ENCODE measurements at regions not wholly inside any gene's neighbourhood (a gene's known extent, or its start where the extent isn't known, plus 50 kb on each side); places are given as distances from the start of the nearest gene placed in this dataset.
"Not testable (repeated sequence)": the region's sequence is repeated elsewhere in the genome, so short reads cannot be mapped to it uniquely, and the experiment has no call there.

- H3K36me3 ChIP-seq (ENCODE audit: low read length); H3K9ac ChIP-seq (ENCODE audit: low read length); H3K27me3 ChIP-seq (ENCODE audit: low read length); H3K9me3 ChIP-seq (ENCODE audit: insufficient read depth, low read length); H3K4me2 ChIP-seq (ENCODE audit: low read depth, low read length, poor library complexity, severe bottlenecking); H3K27ac ChIP-seq (ENCODE audit: low read depth, low read length); H3F3A ChIP-seq (ENCODE audit: insufficient read depth); H4K20me1 ChIP-seq (ENCODE audit: low read depth, low read length); H3K4me3 ChIP-seq (ENCODE audit: insufficient read depth, low read length, poor library complexity, severe bottlenecking); H3K79me2 ChIP-seq (ENCODE audit: insufficient read depth, low read length); H2AFZ ChIP-seq (ENCODE audit: low read depth, low read length, severe bottlenecking); H3K9me2 ChIP-seq (replicated peaks; ENCODE audit: insufficient read depth, low read length): not testable (repeated sequence)
Measured at GRCh38 chr16:29355339-29356059, 51.0 kb downstream of the NPIPB11 start.

- H4K20me1 ChIP-seq (ENCODE audit: low read depth, low read length); H3K9me2 ChIP-seq (replicated peaks; ENCODE audit: insufficient read depth, low read length); H3K9me3 ChIP-seq (ENCODE audit: insufficient read depth, low read length); H3K4me3 ChIP-seq (ENCODE audit: insufficient read depth, low read length, poor library complexity, severe bottlenecking); H3K4me2 ChIP-seq (ENCODE audit: low read depth, low read length, poor library complexity, severe bottlenecking); H3K27me3 ChIP-seq (ENCODE audit: low read length); H2AFZ ChIP-seq (ENCODE audit: low read depth, low read length, severe bottlenecking); H3F3A ChIP-seq (ENCODE audit: insufficient read depth); H3K79me2 ChIP-seq (ENCODE audit: insufficient read depth, low read length); H3K9ac ChIP-seq (ENCODE audit: low read length); H3K36me3 ChIP-seq (ENCODE audit: low read length); H3K27ac ChIP-seq (ENCODE audit: low read depth, low read length): not testable (repeated sequence)
Measured at GRCh38 chr16:29354449-29354848, 52.1 kb downstream of the NPIPB11 start.

GRCh38 chr16:29352617-29352999 lies 53.9 kb downstream of the NPIPB11 start:
- not testable (repeated sequence) for H3K9ac ChIP-seq (ENCODE audit: low read length); H3K27ac ChIP-seq (ENCODE audit: low read depth, low read length); H3K9me3 ChIP-seq (ENCODE audit: insufficient read depth, low read length); H3K27me3 ChIP-seq (ENCODE audit: low read length); H3K36me3 ChIP-seq (ENCODE audit: low read length); H3K9me2 ChIP-seq (replicated peaks; ENCODE audit: insufficient read depth, low read length); H3K4me2 ChIP-seq (ENCODE audit: low read depth, low read length, poor library complexity, severe bottlenecking); H4K20me1 ChIP-seq (ENCODE audit: low read depth, low read length); H3K79me2 ChIP-seq (ENCODE audit: insufficient read depth, low read length); H3F3A ChIP-seq (ENCODE audit: insufficient read depth); H2AFZ ChIP-seq (ENCODE audit: low read depth, low read length, severe bottlenecking); H3K4me3 ChIP-seq (ENCODE audit: insufficient read depth, low read length, poor library complexity, severe bottlenecking)

GRCh38 chr16:29351970-29352616 lies 54.4 kb downstream of the NPIPB11 start:
- H3K27me3 ChIP-seq (ENCODE audit: low read length); H2AFZ ChIP-seq (ENCODE audit: low read depth, low read length, severe bottlenecking); H3K9ac ChIP-seq (ENCODE audit: low read length); H3K4me3 ChIP-seq (ENCODE audit: insufficient read depth, low read length, poor library complexity, severe bottlenecking); H3F3A ChIP-seq (ENCODE audit: insufficient read depth); H3K79me2 ChIP-seq (ENCODE audit: insufficient read depth, low read length); H3K4me2 ChIP-seq (ENCODE audit: low read depth, low read length, poor library complexity, severe bottlenecking); H3K9me3 ChIP-seq (ENCODE audit: insufficient read depth, low read length); H3K27ac ChIP-seq (ENCODE audit: low read depth, low read length); H4K20me1 ChIP-seq (ENCODE audit: low read depth, low read length); H3K36me3 ChIP-seq (ENCODE audit: low read length); H3K9me2 ChIP-seq (replicated peaks; ENCODE audit: insufficient read depth, low read length): not testable (repeated sequence)

GRCh38 chr16:29351271-29351969 lies 55.1 kb downstream of the NPIPB11 start:
- H3K9me3 ChIP-seq (ENCODE audit: insufficient read depth, low read length); H3K27ac ChIP-seq (ENCODE audit: low read depth, low read length); H2AFZ ChIP-seq (ENCODE audit: low read depth, low read length, severe bottlenecking); H3K27me3 ChIP-seq (ENCODE audit: low read length); H3K4me3 ChIP-seq (ENCODE audit: insufficient read depth, low read length, poor library complexity, severe bottlenecking); H3K36me3 ChIP-seq (ENCODE audit: low read length); H3K9me2 ChIP-seq (replicated peaks; ENCODE audit: insufficient read depth, low read length); H3K4me2 ChIP-seq (ENCODE audit: low read depth, low read length, poor library complexity, severe bottlenecking); H4K20me1 ChIP-seq (ENCODE audit: low read depth, low read length); H3F3A ChIP-seq (ENCODE audit: insufficient read depth); H3K79me2 ChIP-seq (ENCODE audit: insufficient read depth, low read length); H3K9ac ChIP-seq (ENCODE audit: low read length): not testable (repeated sequence)

GRCh38 chr16:29349966-29350365 lies 56.5 kb downstream of the NPIPB11 start:
- H2AFZ ChIP-seq (ENCODE audit: low read depth, low read length, severe bottlenecking); H3K4me2 ChIP-seq (ENCODE audit: low read depth, low read length, poor library complexity, severe bottlenecking); H3K9me3 ChIP-seq (ENCODE audit: insufficient read depth, low read length); H3F3A ChIP-seq (ENCODE audit: insufficient read depth); H3K9ac ChIP-seq (ENCODE audit: low read length); H3K4me3 ChIP-seq (ENCODE audit: insufficient read depth, low read length, poor library complexity, severe bottlenecking); H3K27me3 ChIP-seq (ENCODE audit: low read length); H4K20me1 ChIP-seq (ENCODE audit: low read depth, low read length); H3K9me2 ChIP-seq (replicated peaks; ENCODE audit: insufficient read depth, low read length); H3K27ac ChIP-seq (ENCODE audit: low read depth, low read length); H3K36me3 ChIP-seq (ENCODE audit: low read length); H3K79me2 ChIP-seq (ENCODE audit: insufficient read depth, low read length): not testable (repeated sequence)

GRCh38 chr16:29348748-29349147 lies 57.8 kb downstream of the NPIPB11 start:
- H2AFZ ChIP-seq (ENCODE audit: low read depth, low read length, severe bottlenecking); H3K36me3 ChIP-seq (ENCODE audit: low read length); H3K27ac ChIP-seq (ENCODE audit: low read depth, low read length); H3K4me2 ChIP-seq (ENCODE audit: low read depth, low read length, poor library complexity, severe bottlenecking); H3K9me2 ChIP-seq (replicated peaks; ENCODE audit: insufficient read depth, low read length); H3K79me2 ChIP-seq (ENCODE audit: insufficient read depth, low read length); H3K9me3 ChIP-seq (ENCODE audit: insufficient read depth, low read length); H3K9ac ChIP-seq (ENCODE audit: low read length); H3F3A ChIP-seq (ENCODE audit: insufficient read depth); H3K4me3 ChIP-seq (ENCODE audit: insufficient read depth, low read length, poor library complexity, severe bottlenecking); H4K20me1 ChIP-seq (ENCODE audit: low read depth, low read length); H3K27me3 ChIP-seq (ENCODE audit: low read length): not testable (repeated sequence)

- H3K9me2 ChIP-seq (replicated peaks; ENCODE audit: insufficient read depth, low read length); H4K20me1 ChIP-seq (ENCODE audit: low read depth, low read length); H3F3A ChIP-seq (ENCODE audit: insufficient read depth); H2AFZ ChIP-seq (ENCODE audit: low read depth, low read length, severe bottlenecking); H3K36me3 ChIP-seq (ENCODE audit: low read length); H3K4me2 ChIP-seq (ENCODE audit: low read depth, low read length, poor library complexity, severe bottlenecking); H3K27me3 ChIP-seq (ENCODE audit: low read length); H3K27ac ChIP-seq (ENCODE audit: low read depth, low read length); H3K79me2 ChIP-seq (ENCODE audit: insufficient read depth, low read length); H3K9ac ChIP-seq (ENCODE audit: low read length); H3K4me3 ChIP-seq (ENCODE audit: insufficient read depth, low read length, poor library complexity, severe bottlenecking); H3K9me3 ChIP-seq (ENCODE audit: insufficient read depth, low read length): not testable (repeated sequence)
Measured at GRCh38 chr16:29348123-29348690, 58.3 kb downstream of the NPIPB11 start.
